ENCODE measurements at regions not wholly inside any gene's neighbourhood (a gene's known extent, or its start where the extent isn't known, plus 50 kb on each side); places are given as distances from the start of the nearest gene placed in this dataset.

GRCh38 chr3:24917908-24918307, 423.3 kb upstream of the THRB start:
- no peak for DNase-seq (ENCODE audit: low read depth)
- no peak overlapping the region for H3K4me3 ChIP-seq (ENCODE audit: low read depth, low read length)
- no peak for TF ChIP-seq CTCF (IDR thresholded peaks at IDR 0.05; ENCODE audit: insufficient read depth, low read length, poor library complexity, severe bottlenecking)
- H3K27me3 ChIP-seq (ENCODE audit: control insufficient read depth, insufficient read depth, low read length) = no peaks in the 10 kb centered on the region
- no peaks in the 10 kb centered on the region for H3K36me3 ChIP-seq (ENCODE audit: control insufficient read depth, insufficient read depth, low read length)

GRCh38 chr3:24923570-24923969, 428.9 kb upstream of the THRB start:
- H3K36me3 ChIP-seq (ENCODE audit: control insufficient read depth, insufficient read depth, low read length) = no peaks in the 10 kb centered on the region
- DNase-seq (ENCODE audit: low read depth) = no peak
- no peaks in the 10 kb centered on the region for H3K27me3 ChIP-seq (ENCODE audit: control insufficient read depth, insufficient read depth, low read length)
- no peak for TF ChIP-seq CTCF (IDR thresholded peaks at IDR 0.05; ENCODE audit: insufficient read depth, low read length, poor library complexity, severe bottlenecking)
- no peak overlapping the region for H3K4me3 ChIP-seq (ENCODE audit: low read depth, low read length)

- Histone ChIP-seq H3K4me3 (ENCODE audit: low read depth, low read length) (no peak overlapping the region), H3K27me3 (ENCODE audit: control insufficient read depth, insufficient read depth, low read length) (no peaks in the 10 kb centered on the region), H3K36me3 (ENCODE audit: control insufficient read depth, insufficient read depth, low read length) (no peaks in the 10 kb centered on the region)
- no peak for TF ChIP-seq CTCF (IDR thresholded peaks at IDR 0.05; ENCODE audit: insufficient read depth, low read length, poor library complexity, severe bottlenecking)
- no peak for DNase-seq (ENCODE audit: low read depth)
Observed at GRCh38 chr3:24929521-24929920, 434.9 kb upstream of the THRB start.

- no peak for TF ChIP-seq CTCF (IDR thresholded peaks at IDR 0.05; ENCODE audit: insufficient read depth, low read length, poor library complexity, severe bottlenecking)
- Histone ChIP-seq H3K36me3 (ENCODE audit: control insufficient read depth, insufficient read depth, low read length) (no peaks in the 10 kb centered on the region), H3K27me3 (ENCODE audit: control insufficient read depth, insufficient read depth, low read length) (no peaks in the 10 kb centered on the region), H3K4me3 (ENCODE audit: low read depth, low read length) (no peak overlapping the region)
- no peak for DNase-seq (ENCODE audit: low read depth)
Observed at GRCh38 chr3:24933401-24933800, 438.8 kb upstream of the THRB start.

GRCh38 chr3:24936574-24936973, 441.9 kb upstream of the THRB start:
- no peak for DNase-seq (ENCODE audit: low read depth)
- no peak overlapping the region for H3K4me3 ChIP-seq (ENCODE audit: low read depth, low read length)
- TF ChIP-seq CTCF (IDR thresholded peaks at IDR 0.05; ENCODE audit: insufficient read depth, low read length, poor library complexity, severe bottlenecking) = no peak
- H3K27me3 ChIP-seq (ENCODE audit: control insufficient read depth, insufficient read depth, low read length) = no peaks in the 10 kb centered on the region
- no peaks in the 10 kb centered on the region for H3K36me3 ChIP-seq (ENCODE audit: control insufficient read depth, insufficient read depth, low read length)

GRCh38 chr3:24937228-24937627, 442.6 kb upstream of the THRB start:
- TF ChIP-seq CTCF (IDR thresholded peaks at IDR 0.05; ENCODE audit: insufficient read depth, low read length, poor library complexity, severe bottlenecking) = no peak
- no peak overlapping the region for H3K4me3 ChIP-seq (ENCODE audit: low read depth, low read length)
- DNase-seq (ENCODE audit: low read depth) = no peak
- H3K27me3 ChIP-seq (ENCODE audit: control insufficient read depth, insufficient read depth, low read length) = no peaks in the 10 kb centered on the region
- no peaks in the 10 kb centered on the region for H3K36me3 ChIP-seq (ENCODE audit: control insufficient read depth, insufficient read depth, low read length)
